ENCODE measurements at regions not wholly inside any gene's neighbourhood (a gene's known extent, or its start where the extent isn't known, plus 50 kb on each side); places are given as distances from the start of the nearest gene placed in this dataset.

DNA sequence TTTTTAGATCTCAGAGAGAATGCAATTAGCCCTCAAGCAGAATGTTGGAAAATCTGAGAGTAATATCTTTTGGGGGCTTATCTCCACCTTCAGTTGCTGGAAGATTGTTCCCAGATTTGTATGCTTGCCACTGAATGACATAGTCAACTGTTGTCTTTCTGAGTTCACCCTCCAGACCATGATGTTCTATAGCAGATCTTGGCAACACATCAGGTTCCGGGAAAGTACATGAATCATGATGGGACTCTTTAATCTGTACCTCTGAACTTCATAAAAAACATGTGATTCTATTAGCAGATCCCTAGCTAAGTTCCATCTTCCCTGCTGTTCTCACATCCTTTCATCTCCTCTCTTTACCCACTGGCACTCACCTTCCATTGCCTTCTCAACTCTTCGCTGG lies 68.9 kb downstream of the PLCE1 start:
- TF ChIP-seq, protein P1, sequence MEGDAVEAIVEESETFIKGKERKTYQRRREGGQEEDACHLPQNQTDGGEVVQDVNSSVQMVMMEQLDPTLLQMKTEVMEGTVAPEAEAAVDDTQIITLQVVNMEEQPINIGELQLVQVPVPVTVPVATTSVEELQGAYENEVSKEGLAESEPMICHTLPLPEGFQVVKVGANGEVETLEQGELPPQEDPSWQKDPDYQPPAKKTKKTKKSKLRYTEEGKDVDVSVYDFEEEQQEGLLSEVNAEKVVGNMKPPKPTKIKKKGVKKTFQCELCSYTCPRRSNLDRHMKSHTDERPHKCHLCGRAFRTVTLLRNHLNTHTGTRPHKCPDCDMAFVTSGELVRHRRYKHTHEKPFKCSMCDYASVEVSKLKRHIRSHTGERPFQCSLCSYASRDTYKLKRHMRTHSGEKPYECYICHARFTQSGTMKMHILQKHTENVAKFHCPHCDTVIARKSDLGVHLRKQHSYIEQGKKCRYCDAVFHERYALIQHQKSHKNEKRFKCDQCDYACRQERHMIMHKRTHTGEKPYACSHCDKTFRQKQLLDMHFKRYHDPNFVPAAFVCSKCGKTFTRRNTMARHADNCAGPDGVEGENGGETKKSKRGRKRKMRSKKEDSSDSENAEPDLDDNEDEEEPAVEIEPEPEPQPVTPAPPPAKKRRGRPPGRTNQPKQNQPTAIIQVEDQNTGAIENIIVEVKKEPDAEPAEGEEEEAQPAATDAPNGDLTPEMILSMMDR (IDR thresholded peaks at IDR 0.05), result no peak
- TF ChIP-seq POLR2AphosphoS5 (IDR thresholded peaks at IDR 0.05), result no peak
- no peak for TF ChIP-seq POLR2A (IDR thresholded peaks at IDR 0.05)
- TF ChIP-seq EP300 (IDR thresholded peaks at IDR 0.05), result no peak
